ENCODE measurements at regions not wholly inside any gene's neighbourhood (a gene's known extent, or its start where the extent isn't known, plus 50 kb on each side); places are given as distances from the start of the nearest gene placed in this dataset. TPM values are rescaled to one million over a fixed set of nuclear protein-coding genes. Genes with fewer than 3 reads are reported as not detected.

GRCh38 chrX:10104958-10105658 lies 51.7 kb upstream of the CLCN4 start:
- H3K36me3 ChIP-seq (ENCODE audit: control insufficient read depth in 4 of 4, insufficient read depth in 4 of 4, low read length in 4 of 4): peaks cover 3 to 9% (median 7%) of the 10 kb centered on the region in 4 donors
- H3K27ac ChIP-seq (ENCODE audit: low read depth in 1 of 2, low read length in 1 of 2): no peak overlapping the region
- no peak overlapping the region for H3K4me3 ChIP-seq
- no peak for TF ChIP-seq CTCF (IDR thresholded peaks at IDR 0.05; ENCODE audit: control extremely low read depth, extremely low read depth)
- peaks cover 0 to 27% (median 4%) of the 10 kb centered on the region in 5 donors for H3K4me1 ChIP-seq (ENCODE audit: control insufficient read depth in 5 of 5, insufficient read depth in 5 of 5, low read length in 5 of 5)
- no peak overlapping the region for H3K9ac ChIP-seq (ENCODE audit: insufficient read depth in 1 of 2, low read length in 2 of 2)
- no peak for ATAC-seq (ENCODE audit: insufficient read depth, low FRiP score)
- 79 to 83% methylated on average over 8 to 10 of the region's 10 CpGs for WGBS, 2 donors
- peaks cover 0 to 7% (median 0%) of the 10 kb centered on the region in 4 donors for H3K9me3 ChIP-seq (ENCODE audit: control insufficient read depth in 4 of 4, insufficient read depth in 3 of 4, low read length in 3 of 4)
- peaks cover 0 to 5% (median 0%) of the 10 kb centered on the region in 3 donors for H3K27me3 ChIP-seq (ENCODE audit: control insufficient read depth in 3 of 3, insufficient read depth in 3 of 3, low read length in 2 of 3)
- peak in 2 of 3 donors; percentile 22 to 45 for DNase-seq

GRCh38 chrX:10106806-10107205 lies 50.0 kb upstream of the CLCN4 start:
- ATAC-seq (ENCODE audit: insufficient read depth, low FRiP score): no peak
- H3K4me1 ChIP-seq (ENCODE audit: control insufficient read depth in 5 of 5, insufficient read depth in 5 of 5, low read length in 5 of 5): peaks cover 0 to 29% (median 4%) of the 10 kb centered on the region in 5 donors
- WGBS, 2 donors: 47 to 68% methylated on average over 10 of the region's 10 CpGs
- H3K27ac ChIP-seq (ENCODE audit: low read depth in 1 of 2, low read length in 1 of 2): peak overlapping the region in 1 of 2 donors; percentile 17
- TF ChIP-seq CTCF (IDR thresholded peaks at IDR 0.05; ENCODE audit: control extremely low read depth, extremely low read depth): no peak
- H3K36me3 ChIP-seq (ENCODE audit: control insufficient read depth in 4 of 4, insufficient read depth in 4 of 4, low read length in 4 of 4): peaks cover 0 to 7% (median 5%) of the 10 kb centered on the region in 4 donors
- no peak overlapping the region for H3K4me3 ChIP-seq
- H3K9ac ChIP-seq (ENCODE audit: insufficient read depth in 1 of 2, low read length in 2 of 2): no peak overlapping the region
- DNase-seq: no peak
- H3K27me3 ChIP-seq (ENCODE audit: control insufficient read depth in 3 of 3, insufficient read depth in 3 of 3, low read length in 2 of 3): peaks cover 0 to 5% (median 2%) of the 10 kb centered on the region in 3 donors
- peaks cover 0 to 7% (median 0%) of the 10 kb centered on the region in 4 donors for H3K9me3 ChIP-seq (ENCODE audit: control insufficient read depth in 4 of 4, insufficient read depth in 3 of 4, low read length in 3 of 4)

Small RNA genes lying in the stretch of these regions (small RNA-seq; reads per million reads assigned to genes)
- gene RF00019 (ENCODE audit: low replicate concordance): not detected

All from lung (tissue), 12 donors.